ENCODE measurements at regions not wholly inside any gene's neighbourhood (a gene's known extent, or its start where the extent isn't known, plus 50 kb on each side); places are given as distances from the start of the nearest gene placed in this dataset.
"Not testable (repeated sequence)": the region's sequence is repeated elsewhere in the genome, so short reads cannot be mapped to it uniquely, and the experiment has no call there.

DNA sequence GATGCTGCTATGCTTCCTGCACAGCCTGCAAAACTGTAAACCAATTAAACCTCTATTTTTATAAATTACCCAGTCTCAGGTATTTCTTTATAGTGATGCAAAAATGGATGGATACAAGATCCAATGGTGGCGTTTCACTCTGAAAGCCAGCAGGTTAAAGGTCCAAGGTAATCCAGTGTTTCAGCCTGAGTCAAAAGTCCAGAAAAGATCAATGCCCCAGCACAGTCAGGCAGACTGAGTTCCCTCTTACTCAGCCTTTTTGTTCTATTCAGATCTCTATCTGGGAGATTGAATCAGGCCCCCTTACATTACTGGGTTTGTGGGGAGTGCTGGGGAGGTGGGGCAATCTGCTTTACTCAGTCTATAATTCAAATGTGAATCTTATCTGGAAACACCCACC, 464.5 kb downstream of the GXYLT1 start:
- DNase-seq (ENCODE audit: low spot score) = no peak

DNA sequence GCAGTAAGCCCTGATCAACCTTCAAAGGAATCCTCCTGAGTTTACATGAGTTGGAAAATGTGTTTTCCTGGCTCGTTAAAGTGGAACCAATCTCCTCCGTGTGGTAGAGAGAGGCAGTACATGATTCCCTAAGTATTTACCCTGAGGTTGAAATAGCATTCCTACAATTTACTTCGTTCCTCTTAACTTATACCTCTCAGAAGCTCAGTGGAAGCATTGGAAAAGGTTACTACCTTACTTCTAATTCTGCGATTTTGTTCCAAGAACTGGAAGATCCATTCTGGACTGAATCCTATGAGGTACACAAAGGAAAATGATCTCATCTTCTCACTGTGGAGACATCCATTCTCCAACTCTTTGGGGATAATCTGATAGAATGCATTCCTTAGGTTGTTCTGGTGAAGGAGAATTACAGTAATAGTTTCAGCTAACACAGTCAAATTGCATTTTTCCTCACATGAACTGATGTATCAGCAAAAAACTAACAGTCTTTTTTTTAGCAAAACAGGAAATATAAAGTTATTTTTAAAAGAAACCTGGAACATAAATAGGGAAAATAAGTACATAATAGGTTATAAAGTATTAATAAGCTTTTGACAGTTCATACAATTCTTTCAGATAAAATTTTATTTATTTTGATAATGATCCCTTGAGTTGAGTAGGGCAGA, 475.6 kb downstream of the PDZRN4 start:
- no peak for DNase-seq (ENCODE audit: low spot score)

DNA sequence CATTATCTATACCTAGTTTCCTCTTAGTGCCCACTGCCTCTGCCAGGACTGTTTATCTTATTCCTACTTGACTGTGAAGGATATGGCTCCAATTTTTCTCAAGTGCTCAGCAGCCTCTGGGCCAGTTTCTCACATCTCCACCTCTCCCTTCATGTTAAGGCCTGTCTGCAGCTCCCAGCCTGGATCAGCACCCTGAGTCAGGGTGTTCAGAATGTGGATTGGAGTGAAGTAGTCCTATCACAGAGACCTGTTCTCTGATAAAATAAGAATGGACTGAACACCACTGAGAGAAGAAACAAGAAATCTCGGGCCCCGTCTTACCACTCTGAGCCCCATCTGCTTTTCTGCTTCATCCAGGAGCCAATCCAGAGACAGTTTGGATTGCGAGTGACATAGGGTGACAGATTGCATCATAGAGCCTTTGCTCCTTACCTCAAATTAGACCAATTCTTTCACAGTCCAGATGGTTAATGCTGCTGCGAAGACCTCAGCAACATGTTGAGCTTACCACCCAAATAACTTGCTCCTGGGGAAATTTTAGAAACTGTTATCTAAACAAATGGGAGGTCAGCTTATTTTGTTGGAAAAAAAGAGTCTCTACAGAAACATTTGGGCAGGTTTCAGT, 473.1 kb downstream of the PDZRN4 start:
- no peak for DNase-seq (ENCODE audit: low spot score)

DNA sequence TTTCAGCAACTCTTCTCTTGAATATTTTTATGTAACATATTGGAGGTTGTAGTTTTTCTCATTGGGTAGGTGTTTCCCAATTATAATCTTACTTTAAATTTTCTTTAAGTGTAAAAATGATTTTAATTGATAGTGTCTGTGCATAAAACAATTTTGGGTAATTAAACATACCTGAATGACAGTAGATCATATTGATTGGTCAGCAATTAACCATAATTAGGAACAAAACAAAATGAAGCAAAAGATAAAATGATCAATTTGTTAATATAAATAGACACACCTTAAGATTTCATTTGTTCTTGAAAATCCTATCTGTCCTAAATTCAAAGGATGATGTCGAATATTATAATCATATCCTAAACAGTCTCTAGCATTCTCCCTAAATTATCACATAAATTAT, 468.3 kb downstream of the PDZRN4 start:
- no peak for DNase-seq (ENCODE audit: low spot score)

DNA sequence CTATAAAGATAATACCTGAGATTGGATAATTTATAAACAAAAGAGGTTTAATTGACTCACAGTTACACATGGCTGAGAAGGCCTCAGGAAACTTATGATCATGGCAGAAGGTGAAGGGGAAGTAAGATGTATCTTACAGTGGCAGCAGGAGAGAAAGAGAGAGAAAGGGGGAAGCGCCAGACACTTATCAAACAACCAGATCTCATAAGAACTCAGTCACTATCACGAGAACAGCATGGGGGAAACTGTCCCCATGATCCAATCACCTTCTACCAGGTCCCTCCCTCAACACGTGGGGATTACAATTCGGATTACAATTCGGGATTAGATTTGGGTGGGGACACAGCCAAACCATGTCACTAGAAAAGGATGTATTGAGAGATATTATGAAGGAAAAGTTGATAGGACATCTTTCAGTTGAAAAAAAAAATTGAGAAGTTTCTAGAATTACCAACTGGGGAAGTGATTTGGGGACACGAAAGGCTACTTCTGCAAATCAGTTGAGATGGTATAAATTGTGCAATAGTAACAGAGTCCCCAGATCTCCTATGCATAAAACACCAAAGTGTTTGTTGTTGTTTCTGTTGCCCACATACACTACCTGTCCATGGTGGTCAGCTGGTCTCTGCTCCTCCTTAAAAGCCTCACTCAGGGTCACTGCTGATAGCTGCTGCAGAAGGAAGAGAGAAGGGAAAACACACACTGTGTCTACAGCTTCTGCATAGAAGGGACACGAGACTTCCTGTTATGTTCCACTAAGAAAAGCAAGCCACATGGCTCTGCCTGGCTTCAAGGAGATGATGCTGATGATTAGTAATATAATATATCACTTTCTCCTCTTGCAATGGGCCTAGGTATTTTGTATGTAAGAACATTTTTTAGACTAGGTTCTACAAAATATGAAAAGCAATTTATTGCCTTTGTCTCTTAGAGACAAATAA, 465.5 kb downstream of the PDZRN4 start:
- DNase-seq (ENCODE audit: low spot score) = no peak

DNA sequence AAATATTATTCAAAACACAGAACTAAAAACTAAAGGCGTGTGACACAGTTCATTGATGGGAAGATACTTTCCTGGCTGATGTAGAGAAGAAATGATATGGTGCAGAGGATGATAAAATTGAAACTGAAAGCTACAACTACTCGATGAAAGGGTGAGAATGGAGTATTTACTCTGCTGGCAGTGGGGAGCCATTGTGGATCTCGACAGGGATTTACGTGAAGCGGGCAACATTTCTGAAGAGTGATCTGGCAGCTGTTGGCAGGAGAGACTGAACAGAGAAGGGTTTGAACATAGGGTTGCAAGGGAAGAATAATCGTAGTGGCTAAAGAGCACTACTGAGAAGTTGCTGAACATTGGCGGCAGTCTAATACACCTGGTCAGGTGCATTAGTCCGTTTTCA, 464.9 kb downstream of the PDZRN4 start:
- no peak for DNase-seq (ENCODE audit: low spot score)

DNA sequence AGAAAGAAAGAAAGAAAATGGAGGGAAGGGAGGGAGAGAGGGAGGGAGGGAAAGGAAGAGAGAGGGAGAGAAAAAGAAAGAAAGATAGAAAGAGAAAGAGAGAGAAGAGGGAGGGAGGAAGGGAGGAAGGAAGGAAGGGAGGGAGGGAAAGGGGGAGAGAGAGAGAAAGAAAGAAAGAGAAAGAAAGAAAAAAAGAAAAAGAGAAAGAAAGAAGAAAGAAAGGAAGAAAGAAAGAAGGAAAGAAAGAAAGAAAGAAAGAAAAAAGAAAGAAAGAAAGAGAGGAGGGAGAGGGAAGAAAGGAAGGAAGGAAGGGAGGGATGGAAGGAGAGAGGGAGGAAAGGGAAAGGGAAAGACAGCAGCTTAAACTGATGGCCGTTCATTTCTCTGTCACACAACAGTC, 457.5 kb downstream of the PDZRN4 start:
- no peak for DNase-seq (ENCODE audit: low spot score)

DNA sequence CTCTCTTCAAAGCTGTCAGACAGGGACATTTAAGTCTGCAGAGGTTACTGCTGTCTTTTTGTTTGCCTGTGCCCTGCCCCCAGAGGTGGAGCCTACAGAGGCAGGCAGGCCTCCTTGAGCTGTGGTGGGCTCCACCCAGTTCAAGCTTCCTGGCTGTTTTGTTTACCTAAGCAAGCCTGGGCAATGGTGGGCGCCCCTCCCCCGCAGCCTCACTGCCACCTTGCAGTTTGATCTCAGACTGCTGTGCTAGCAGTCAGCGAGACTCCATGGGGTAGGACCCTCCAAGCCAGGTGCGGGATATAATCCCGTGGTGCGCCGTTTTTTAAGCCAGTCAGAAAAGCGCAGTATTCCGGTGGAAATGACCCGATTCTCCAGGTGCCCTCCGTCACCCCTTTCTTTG, 454.7 kb downstream of the PDZRN4 start:
- not testable (repeated sequence) for DNase-seq (ENCODE audit: low spot score)

DNA sequence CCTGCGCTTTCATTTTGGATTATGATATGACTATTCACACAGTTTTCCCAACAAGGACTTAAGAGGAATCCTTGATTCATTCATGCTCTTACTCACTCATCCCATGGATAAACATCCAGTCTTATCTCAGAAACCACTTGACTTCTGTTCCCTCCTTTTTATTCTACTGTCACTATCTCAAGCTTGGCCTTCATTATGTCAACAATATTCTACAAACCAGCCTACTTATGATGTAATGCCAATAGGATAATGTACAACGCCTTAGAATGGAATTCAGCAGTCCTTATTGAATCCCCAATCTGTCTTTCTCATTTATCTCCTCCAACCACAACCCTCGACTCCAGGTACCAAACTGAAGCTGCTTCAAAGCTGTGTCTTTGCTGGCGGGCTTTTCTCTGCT, 448.5 kb downstream of the PDZRN4 start:
- DNase-seq (ENCODE audit: low spot score) = no peak

DNA sequence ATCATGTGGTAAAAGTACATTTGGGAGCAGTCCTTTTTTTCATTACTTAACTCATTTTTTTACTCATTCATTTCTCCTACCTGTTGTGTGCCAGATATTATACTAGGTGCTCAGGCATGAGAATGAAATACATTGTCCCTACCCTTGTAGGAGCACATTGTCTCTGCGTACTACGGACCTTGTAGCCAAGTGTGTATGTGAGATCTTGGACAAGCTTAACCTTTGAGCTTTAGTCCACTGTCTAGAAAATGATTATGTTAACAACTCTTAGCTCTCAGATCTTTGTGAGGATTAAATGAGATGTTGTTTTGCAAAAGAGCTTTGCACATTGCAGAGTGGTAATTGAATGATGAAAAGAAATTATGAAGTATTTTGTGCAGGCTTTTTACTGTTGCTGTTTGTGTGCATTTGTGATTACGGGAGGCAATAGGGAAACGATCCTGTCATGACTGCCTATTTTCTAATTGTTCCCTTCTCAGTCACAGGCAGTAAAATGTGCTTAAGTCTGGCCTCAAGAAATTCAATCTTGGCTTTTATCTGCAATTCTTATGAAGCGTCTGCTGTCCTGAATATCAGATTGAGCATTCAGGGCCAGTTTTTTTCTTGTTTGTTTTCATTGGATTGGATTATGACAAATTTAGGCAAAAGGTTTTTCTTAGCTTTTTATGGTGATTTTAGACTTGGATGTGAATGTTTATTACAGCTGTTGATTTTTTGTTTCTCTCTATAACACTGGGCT, 447.7 kb downstream of the PDZRN4 start:
- DNase-seq (ENCODE audit: low spot score) = no peak

DNA sequence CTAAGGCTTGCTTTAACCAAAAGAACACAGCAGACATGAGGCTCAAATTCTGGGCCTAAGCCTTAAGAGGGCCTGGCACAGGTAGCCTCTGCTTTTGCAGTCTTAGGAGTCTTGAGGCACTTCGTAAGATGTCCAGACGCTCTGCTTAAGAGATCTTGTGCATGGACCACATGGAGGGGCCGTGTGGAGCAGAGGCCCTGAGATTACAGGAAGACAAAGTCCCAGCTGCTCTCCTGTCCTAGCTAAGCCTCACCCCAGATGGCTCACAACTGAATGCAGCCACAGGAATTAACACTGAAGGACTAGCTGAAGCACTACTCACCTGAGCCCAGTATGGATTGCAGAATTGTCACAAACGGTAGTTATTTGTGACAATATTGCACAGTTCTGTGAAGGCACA, 446.0 kb downstream of the PDZRN4 start:
- no peak for DNase-seq (ENCODE audit: low spot score)

DNA sequence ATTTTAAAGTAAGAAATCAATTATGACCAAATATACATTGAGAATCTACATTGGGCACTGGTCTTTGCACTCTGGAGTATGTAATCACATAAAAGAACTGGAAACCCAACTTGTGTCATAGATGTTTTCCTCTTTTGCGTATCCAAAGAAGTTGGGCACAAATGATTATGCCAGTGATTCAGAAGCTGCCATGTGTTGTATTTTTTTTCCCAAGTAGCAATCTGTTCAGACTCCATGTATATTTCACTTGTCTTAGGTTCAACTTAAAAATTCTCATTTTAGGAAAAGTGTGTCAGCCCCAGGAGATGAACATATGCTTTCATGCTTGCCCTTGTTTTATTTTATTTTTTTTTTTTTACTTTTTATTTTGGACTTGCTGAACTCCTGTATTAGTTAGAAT, 441.5 kb downstream of the PDZRN4 start:
- DNase-seq (ENCODE audit: low spot score) = no peak

DNA sequence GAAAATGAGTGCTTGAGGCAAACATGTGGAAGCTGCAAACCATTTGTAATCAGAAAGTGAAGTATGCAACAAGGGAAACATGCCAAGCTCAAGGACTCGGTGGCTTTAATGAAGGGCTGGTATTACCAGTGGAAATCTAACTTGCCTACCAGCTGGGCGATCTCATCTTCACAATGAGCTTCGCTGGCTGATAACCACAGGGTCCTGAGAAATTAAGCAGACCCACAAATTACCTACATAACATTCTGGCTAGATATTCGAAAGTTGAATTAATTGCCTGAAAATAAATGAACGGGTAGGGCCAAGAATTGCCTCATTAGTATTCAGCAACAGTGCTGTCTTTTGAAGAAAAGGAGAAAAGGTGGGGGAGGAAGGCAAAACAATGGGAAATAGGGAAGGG, 439.4 kb downstream of the PDZRN4 start:
- no peak for DNase-seq (ENCODE audit: low spot score)

DNA sequence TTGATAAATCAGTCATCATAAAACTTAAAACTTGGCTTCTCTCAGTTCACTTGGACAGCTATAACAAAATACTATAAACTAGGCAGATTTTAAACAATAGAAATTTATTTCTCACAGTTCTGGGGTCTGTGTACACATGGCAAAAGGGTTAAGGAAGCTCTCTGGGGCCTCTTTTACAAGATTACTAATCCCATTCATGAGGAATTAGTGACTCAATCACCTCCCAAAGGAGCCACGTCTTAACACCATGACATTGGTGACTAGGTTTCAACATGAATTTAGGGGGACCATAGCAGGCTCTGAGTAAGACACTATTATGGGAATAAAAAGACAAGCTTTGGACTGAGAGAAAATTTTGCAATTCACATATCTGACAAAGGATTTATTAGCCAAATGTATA, 436.5 kb downstream of the PDZRN4 start:
- DNase-seq (ENCODE audit: low spot score) = no peak

Measured in putamen (tissue), 1 donor.